GM12873 (cell line): ENCODE measurements at regions not wholly inside any gene's neighbourhood (a gene's known extent, or its start where the extent isn't known, plus 50 kb on each side); places are given as distances from the start of the nearest gene placed in this dataset.

Experiments
- TF ChIP-seq, protein P1 (sequence below): IDR thresholded peaks from 2 replicates; pipeline ENCODE4 v1.5.1; 2012; ENCODE audit warnings: low read depth, mild to moderate bottlenecking, moderate library complexity, low read length, control low read depth; ENCODE audit not compliant: insufficient read depth; ENCODE audit errors: missing control alignments

DNA sequence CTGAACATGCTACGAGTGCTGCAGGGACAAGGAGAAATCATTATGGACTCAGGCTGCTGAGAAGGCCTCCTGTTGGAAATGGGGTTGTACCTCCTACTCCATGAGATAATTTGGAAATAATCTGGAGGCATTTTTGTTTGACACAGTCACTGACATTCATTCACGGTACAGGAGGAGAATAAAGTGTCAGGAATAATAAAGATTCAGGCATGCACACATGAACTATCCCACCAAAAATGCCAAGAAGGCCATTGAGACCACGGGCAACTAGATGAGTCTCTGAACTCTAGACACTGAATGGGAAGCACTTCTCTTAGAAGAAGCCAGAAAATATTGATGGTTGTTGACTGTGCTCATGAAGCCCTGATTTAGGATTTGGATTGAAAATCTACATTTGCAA, 220.9 kb upstream of the HABP2 start:
- TF ChIP-seq, protein P1, sequence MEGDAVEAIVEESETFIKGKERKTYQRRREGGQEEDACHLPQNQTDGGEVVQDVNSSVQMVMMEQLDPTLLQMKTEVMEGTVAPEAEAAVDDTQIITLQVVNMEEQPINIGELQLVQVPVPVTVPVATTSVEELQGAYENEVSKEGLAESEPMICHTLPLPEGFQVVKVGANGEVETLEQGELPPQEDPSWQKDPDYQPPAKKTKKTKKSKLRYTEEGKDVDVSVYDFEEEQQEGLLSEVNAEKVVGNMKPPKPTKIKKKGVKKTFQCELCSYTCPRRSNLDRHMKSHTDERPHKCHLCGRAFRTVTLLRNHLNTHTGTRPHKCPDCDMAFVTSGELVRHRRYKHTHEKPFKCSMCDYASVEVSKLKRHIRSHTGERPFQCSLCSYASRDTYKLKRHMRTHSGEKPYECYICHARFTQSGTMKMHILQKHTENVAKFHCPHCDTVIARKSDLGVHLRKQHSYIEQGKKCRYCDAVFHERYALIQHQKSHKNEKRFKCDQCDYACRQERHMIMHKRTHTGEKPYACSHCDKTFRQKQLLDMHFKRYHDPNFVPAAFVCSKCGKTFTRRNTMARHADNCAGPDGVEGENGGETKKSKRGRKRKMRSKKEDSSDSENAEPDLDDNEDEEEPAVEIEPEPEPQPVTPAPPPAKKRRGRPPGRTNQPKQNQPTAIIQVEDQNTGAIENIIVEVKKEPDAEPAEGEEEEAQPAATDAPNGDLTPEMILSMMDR, result no peak

- TF ChIP-seq, protein P1, result no peak
Observed at GRCh38 chr10:113333313-113333712, 219.5 kb upstream of the HABP2 start.

DNA sequence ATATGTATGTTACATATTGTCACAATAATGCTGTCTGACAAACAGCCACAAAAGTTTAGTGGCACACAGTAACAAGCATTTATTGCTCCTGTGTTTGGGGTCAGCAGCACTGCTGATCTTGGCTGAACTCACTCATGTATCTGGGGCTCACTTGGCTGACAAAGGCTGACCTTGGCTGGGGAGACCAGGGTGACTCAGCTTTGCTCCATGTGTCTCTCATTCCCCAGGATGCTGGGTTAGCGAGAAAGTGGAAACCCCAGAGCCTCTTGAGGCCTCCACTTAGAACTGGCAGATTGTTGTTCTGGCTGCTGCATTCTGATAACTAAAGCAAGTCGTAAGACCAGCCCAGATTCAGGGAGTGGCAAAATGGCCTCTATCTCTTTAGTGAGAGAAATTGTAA, 217.3 kb upstream of the HABP2 start:
- TF ChIP-seq, protein P1, result no peak

DNA sequence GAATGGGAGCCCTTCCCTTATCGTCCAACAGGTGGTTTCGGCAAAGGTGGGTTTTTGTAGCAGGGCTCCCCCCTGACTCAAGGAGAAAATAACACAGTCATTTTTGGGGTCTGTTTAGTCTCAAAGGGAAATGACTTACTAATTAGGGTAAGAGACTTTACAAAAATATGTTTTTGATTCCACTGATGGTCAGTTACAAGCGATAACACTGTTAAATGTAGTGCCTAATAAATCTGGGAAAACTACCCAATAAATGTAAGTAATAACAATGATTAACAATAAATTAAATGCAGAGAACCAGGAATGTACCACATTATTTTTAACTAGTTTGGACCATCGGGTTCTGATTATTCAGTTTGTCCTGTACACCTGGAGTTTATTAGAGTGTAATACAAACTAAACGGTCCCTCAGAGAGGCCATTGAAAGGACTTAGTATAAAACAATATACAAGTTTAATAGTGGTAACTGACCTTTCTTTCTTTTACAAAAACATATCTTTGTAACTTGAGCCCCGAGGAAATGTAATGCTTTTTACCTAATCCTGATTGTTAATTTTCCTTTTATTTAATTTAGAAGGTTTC, 216.2 kb upstream of the HABP2 start:
- TF ChIP-seq, protein P1, result no peak

GRCh38 chr10:113337142-113337541, 215.7 kb upstream of the HABP2 start:
- TF ChIP-seq, protein P1, result no peak

GRCh38 chr10:113339121-113339520, 213.7 kb upstream of the HABP2 start:
- TF ChIP-seq, protein P1, result no peak

DNA sequence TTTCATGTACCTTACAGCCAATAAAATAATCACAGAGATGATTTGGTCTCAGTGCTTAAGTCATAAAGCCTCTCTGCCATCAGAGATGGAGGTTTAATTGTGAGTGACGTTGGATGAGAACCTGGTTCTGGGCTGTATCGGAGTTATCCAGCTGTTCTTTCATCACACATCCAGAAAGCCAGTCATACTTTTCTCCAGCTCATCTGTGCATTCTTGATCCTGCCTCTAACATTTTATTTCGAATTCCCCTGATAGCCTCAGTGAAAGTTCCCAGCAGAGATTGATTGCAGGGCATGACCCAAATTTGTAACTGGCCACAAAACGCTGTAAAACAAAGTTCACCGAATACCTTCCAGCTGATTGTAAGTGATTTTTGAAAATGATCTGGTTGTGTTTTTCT, 212.6 kb upstream of the HABP2 start:
- TF ChIP-seq, protein P1, result no peak
